Skeletal muscle satellite cell (primary cell): ENCODE measurements at regions not wholly inside any gene's neighbourhood (a gene's known extent, or its start where the extent isn't known, plus 50 kb on each side); places are given as distances from the start of the nearest gene placed in this dataset.

Source experiments
- H3K27me3 ChIP-seq: 2 replicates; pipeline ENCODE4 v1.7.0; 2013; ENCODE audit warnings: low read length; ENCODE audit not compliant: control insufficient read depth, insufficient read depth
- H3K36me3 ChIP-seq: 2 replicates; pipeline ENCODE4 v1.7.0; 2013; ENCODE audit warnings: mild to moderate bottlenecking, control low read depth, low read length; ENCODE audit not compliant: insufficient read depth
- H3K4me1 ChIP-seq: 2 replicates; pipeline ENCODE4 v1.7.0; 2013; ENCODE audit warnings: low read length; ENCODE audit not compliant: control insufficient read depth, insufficient read depth
- H3K4me2 ChIP-seq: 2 replicates; pipeline ENCODE4 v1.7.0; 2013; ENCODE audit warnings: mild to moderate bottlenecking, low read length
- H3K4me3 ChIP-seq: 2 replicates; pipeline ENCODE4 v1.7.0; 2013; ENCODE audit warnings: low read length
- H3K9ac ChIP-seq: 2 replicates; pipeline ENCODE4 v1.7.0; 2013; ENCODE audit warnings: mild to moderate bottlenecking, low read depth, low read length, moderate library complexity
- H3K9me3 ChIP-seq: replicated peaks from 2 replicates; pipeline ENCODE4 v1.7.0; 2013; ENCODE audit warnings: mild to moderate bottlenecking, control low read depth, low read length

DNA sequence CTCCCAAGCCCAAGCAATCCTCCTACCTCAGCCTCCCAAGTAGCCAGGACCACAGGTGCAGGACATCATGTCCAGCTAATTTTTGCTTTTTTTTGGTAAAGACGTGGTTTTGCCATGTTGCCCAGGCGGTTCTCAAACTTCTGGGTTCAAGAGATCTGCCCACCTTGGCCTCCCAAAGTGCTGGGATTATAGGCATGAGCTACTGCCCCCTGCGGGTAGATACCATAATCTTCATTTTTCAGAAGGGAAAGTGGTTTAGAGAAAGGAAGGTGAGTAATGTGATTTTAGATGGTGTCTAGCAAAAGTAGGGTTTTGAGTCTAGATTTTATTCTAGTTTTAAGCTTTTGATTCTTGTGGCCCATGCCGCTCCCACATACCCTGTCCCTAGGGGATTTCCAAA is 205.3 kb upstream of the CLNK start:
- Histone ChIP-seq H3K9me3 (no peaks in the 10 kb centered on the region), H3K9ac (no peak overlapping the region), H3K4me3 (no peak overlapping the region), H3K4me2 (no peak overlapping the region), H3K36me3 (no peaks in the 10 kb centered on the region), H3K27me3 (no peaks in the 10 kb centered on the region), H3K4me1 (no peaks in the 10 kb centered on the region)

- no peak overlapping the region for H3K9ac ChIP-seq
- no peak overlapping the region for H3K4me3 ChIP-seq
- H3K9me3 ChIP-seq: no peaks in the 10 kb centered on the region
- no peaks in the 10 kb centered on the region for H3K36me3 ChIP-seq
- peaks cover 5% of the 10 kb centered on the region for H3K27me3 ChIP-seq
- peaks cover 3% of the 10 kb centered on the region for H3K4me1 ChIP-seq
- H3K4me2 ChIP-seq: no peak overlapping the region
Observed at GRCh38 chr4:10879411-10880110, 195.0 kb upstream of the CLNK start.

DNA sequence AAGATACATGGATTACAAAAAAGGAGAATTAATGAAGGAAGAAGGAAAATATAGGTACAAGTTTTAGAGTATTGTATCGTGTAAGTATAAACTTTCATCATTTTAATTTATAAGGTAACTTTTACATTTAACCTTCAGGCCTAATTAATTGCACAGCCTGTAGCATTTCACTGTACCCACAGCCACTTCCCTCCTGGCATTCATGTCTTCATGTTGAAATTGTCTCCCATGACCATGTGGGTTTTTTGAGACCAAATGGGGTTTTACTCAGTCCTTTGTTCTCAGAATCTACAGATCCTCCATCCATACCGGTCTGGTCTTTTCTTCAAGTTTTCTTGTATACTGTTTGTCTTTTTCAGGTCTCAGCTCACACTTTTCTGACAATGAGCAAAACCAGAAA is 194.3 kb upstream of the CLNK start:
- Histone ChIP-seq H3K27me3 (peaks cover 5% of the 10 kb centered on the region), H3K9ac (no peak overlapping the region), H3K9me3 (no peaks in the 10 kb centered on the region), H3K4me3 (no peak overlapping the region), H3K4me1 (peaks cover 3% of the 10 kb centered on the region), H3K4me2 (no peak overlapping the region), H3K36me3 (no peaks in the 10 kb centered on the region)

GRCh38 chr4:10877076-10877475 is 192.5 kb upstream of the CLNK start:
- Histone ChIP-seq H3K36me3 (no peaks in the 10 kb centered on the region), H3K9ac (no peak overlapping the region), H3K4me2 (no peak overlapping the region), H3K27me3 (peaks cover 5% of the 10 kb centered on the region), H3K4me3 (no peak overlapping the region), H3K4me1 (peaks cover 3% of the 10 kb centered on the region), H3K9me3 (no peaks in the 10 kb centered on the region)

- H3K9ac ChIP-seq: no peak overlapping the region
- H3K27me3 ChIP-seq: no peaks in the 10 kb centered on the region
- no peak overlapping the region for H3K4me3 ChIP-seq
- H3K4me2 ChIP-seq: no peak overlapping the region
- peaks cover 3% of the 10 kb centered on the region for H3K4me1 ChIP-seq
- H3K9me3 ChIP-seq: no peaks in the 10 kb centered on the region
- H3K36me3 ChIP-seq: no peaks in the 10 kb centered on the region
Observed at GRCh38 chr4:10875144-10875799, 190.7 kb upstream of the CLNK start.

DNA sequence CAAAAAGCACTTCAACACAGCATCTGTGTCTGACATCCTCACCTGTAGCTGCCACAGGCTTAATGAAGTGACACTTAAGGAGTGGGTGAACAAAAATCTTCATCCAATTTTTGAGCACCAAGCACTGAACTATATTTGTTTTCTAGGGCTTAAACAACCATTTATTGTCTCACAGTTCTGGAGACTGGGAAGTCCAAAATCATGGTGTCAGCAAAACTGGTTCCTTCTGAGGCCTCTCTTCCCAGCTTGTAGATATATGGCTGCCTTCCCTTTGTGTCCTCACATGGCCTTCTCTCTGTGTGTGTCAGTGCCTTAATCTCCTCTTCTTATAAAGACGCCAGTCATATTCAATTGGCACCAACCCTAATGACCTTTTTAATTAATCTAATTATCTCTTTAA is 189.2 kb upstream of the CLNK start:
- Histone ChIP-seq H3K4me1 (no peaks in the 10 kb centered on the region), H3K36me3 (no peaks in the 10 kb centered on the region), H3K4me2 (no peak overlapping the region), H3K9ac (no peak overlapping the region), H3K4me3 (no peak overlapping the region), H3K27me3 (no peaks in the 10 kb centered on the region), H3K9me3 (no peaks in the 10 kb centered on the region)

DNA sequence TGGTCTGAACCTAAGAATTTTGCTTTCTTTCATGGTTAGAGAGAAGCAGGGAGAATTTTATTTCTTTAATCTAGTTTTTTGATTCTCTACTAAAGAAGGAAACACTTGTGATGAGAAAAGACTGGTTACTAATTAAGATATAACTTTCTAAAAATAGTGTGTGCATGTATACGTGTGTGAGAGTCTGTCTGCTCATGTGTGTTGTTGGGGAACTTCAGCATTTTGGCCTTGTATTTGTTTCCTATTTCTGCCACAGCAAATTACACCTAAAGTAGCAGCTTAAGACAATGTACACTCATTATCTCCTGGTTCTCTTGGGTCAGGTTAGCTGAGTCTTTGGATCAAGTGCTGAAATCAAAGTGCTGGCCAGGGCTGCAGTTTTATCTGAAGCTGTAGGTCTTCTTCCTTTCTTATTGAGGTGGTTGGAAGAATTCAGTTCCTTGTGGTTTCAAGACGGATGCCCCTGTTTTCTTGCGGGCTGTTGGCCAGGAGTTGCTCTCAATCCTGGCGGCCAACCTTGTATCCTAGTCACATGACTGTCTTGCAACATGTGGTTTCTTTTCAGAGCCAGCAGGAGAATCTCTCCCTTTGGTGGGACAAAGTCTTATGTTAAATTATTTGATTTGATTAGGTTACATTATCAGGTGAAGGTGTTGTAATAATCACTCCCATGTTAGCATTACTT is 188.4 kb upstream of the CLNK start:
- no peak overlapping the region for H3K9ac ChIP-seq
- H3K4me3 ChIP-seq: no peak overlapping the region
- no peaks in the 10 kb centered on the region for H3K4me1 ChIP-seq
- H3K27me3 ChIP-seq: no peaks in the 10 kb centered on the region
- H3K4me2 ChIP-seq: no peak overlapping the region
- no peaks in the 10 kb centered on the region for H3K36me3 ChIP-seq
- H3K9me3 ChIP-seq: no peaks in the 10 kb centered on the region

- Histone ChIP-seq H3K9me3 (no peaks in the 10 kb centered on the region), H3K9ac (no peak overlapping the region), H3K4me2 (no peak overlapping the region), H3K4me1 (no peaks in the 10 kb centered on the region), H3K27me3 (no peaks in the 10 kb centered on the region), H3K4me3 (no peak overlapping the region), H3K36me3 (no peaks in the 10 kb centered on the region)
Observed at GRCh38 chr4:10866666-10867065, 182.1 kb upstream of the CLNK start.

- no peak overlapping the region for H3K9ac ChIP-seq
- no peaks in the 10 kb centered on the region for H3K4me1 ChIP-seq
- H3K4me2 ChIP-seq: no peak overlapping the region
- no peaks in the 10 kb centered on the region for H3K27me3 ChIP-seq
- no peaks in the 10 kb centered on the region for H3K9me3 ChIP-seq
- no peaks in the 10 kb centered on the region for H3K36me3 ChIP-seq
- H3K4me3 ChIP-seq: no peak overlapping the region
Observed at GRCh38 chr4:10861036-10861435, 176.5 kb upstream of the CLNK start.

GRCh38 chr4:10856271-10856782 is 171.8 kb upstream of the CLNK start:
- Histone ChIP-seq H3K27me3 (no peaks in the 10 kb centered on the region), H3K36me3 (no peaks in the 10 kb centered on the region), H3K4me2 (no peak overlapping the region), H3K4me3 (no peak overlapping the region), H3K9ac (no peak overlapping the region), H3K9me3 (no peaks in the 10 kb centered on the region), H3K4me1 (no peaks in the 10 kb centered on the region)

DNA sequence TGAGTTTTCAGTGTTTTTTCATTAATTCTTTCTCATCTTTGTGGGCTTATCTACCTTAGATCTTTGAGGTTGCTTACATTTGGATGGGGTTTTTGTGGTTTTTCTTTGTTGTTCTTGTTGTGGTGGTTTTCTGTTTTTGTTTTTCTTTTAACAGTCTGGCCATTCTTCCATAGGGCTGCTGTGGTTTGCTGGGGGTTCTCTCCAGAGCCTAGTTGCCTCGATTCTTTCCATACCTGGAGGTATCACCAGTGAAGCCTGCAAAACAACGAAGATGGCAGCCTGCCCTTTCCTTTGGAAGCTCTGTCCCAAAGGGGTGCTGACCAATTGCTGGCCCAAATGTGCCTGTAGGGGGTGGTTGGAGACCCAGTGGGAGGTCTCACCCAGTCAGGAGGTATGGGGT is 168.6 kb upstream of the CLNK start:
- H3K36me3 ChIP-seq: no peaks in the 10 kb centered on the region
- no peak overlapping the region for H3K4me2 ChIP-seq
- no peaks in the 10 kb centered on the region for H3K9me3 ChIP-seq
- no peak overlapping the region for H3K4me3 ChIP-seq
- no peaks in the 10 kb centered on the region for H3K27me3 ChIP-seq
- no peak overlapping the region for H3K9ac ChIP-seq
- no peaks in the 10 kb centered on the region for H3K4me1 ChIP-seq
